HG02642 (cell line): ENCODE measurements at regions not wholly inside any gene's neighbourhood (a gene's known extent, or its start where the extent isn't known, plus 50 kb on each side); places are given as distances from the start of the nearest gene placed in this dataset.

Experiments
- ATAC-seq: cut with Tn5 transposase; IDR thresholded peaks from one replicate; pipeline ENCODE4 v1.9.1; 2021; ENCODE audit warnings: mild to moderate bottlenecking; ENCODE audit not compliant: unreplicated experiment, poor library complexity

- no peak for ATAC-seq
These were observed 513.0 kb upstream of the CDH11 start for GRCh38 chr16:65634833-65635232.

GRCh38 chr16:65634291-65634690 lies 512.4 kb upstream of the CDH11 start:
- no peak for ATAC-seq

GRCh38 chr16:65624666-65625065 lies 502.8 kb upstream of the CDH11 start:
- no peak for ATAC-seq

GRCh38 chr16:65624229-65624628 lies 502.4 kb upstream of the CDH11 start:
- no peak for ATAC-seq

- ATAC-seq, result no peak
These were observed 501.0 kb upstream of the CDH11 start for GRCh38 chr16:65622871-65623270.

- no peak for ATAC-seq
These were observed 500.3 kb upstream of the CDH11 start for GRCh38 chr16:65622151-65622550.

GRCh38 chr16:65621640-65622039 lies 499.8 kb upstream of the CDH11 start:
- ATAC-seq, result no peak

GRCh38 chr16:65619606-65620005 lies 497.7 kb upstream of the CDH11 start:
- ATAC-seq, result no peak

GRCh38 chr16:65618931-65619330 lies 497.1 kb upstream of the CDH11 start:
- ATAC-seq, result no peak

GRCh38 chr16:65618333-65618732 lies 496.5 kb upstream of the CDH11 start:
- no peak for ATAC-seq

GRCh38 chr16:65617421-65617820 lies 495.6 kb upstream of the CDH11 start:
- no peak for ATAC-seq

GRCh38 chr16:65608455-65608854 lies 486.6 kb upstream of the CDH11 start:
- ATAC-seq, result no peak

GRCh38 chr16:65604771-65605170 lies 482.9 kb upstream of the CDH11 start:
- no peak for ATAC-seq

- no peak for ATAC-seq
These were observed 479.9 kb upstream of the CDH11 start for GRCh38 chr16:65601781-65602180.

- ATAC-seq, result no peak
These were observed 478.8 kb upstream of the CDH11 start for GRCh38 chr16:65600629-65601028.

- no peak for ATAC-seq
These were observed 478.2 kb upstream of the CDH11 start for GRCh38 chr16:65600046-65600445.

- ATAC-seq, result no peak
These were observed 476.8 kb upstream of the CDH11 start for GRCh38 chr16:65598621-65599020.

- ATAC-seq, result no peak
These were observed 461.6 kb upstream of the CDH11 start for GRCh38 chr16:65583498-65583897.

- no peak for ATAC-seq
These were observed 457.2 kb upstream of the CDH11 start for GRCh38 chr16:65579050-65579449.

GRCh38 chr16:65576631-65577030 lies 454.8 kb upstream of the CDH11 start:
- ATAC-seq, result no peak

GRCh38 chr16:65576139-65576538 lies 454.3 kb upstream of the CDH11 start:
- ATAC-seq, result no peak

GRCh38 chr16:65574326-65574966 lies 452.6 kb upstream of the CDH11 start:
- no peak for ATAC-seq

GRCh38 chr16:65572156-65572555 lies 450.3 kb upstream of the CDH11 start:
- no peak for ATAC-seq
